ENCODE measurements at regions not wholly inside any gene's neighbourhood (a gene's known extent, or its start where the extent isn't known, plus 50 kb on each side); places are given as distances from the start of the nearest gene placed in this dataset.

- DNase-seq = no peak
These were observed 512.2 kb upstream of the VRK2 start for GRCh38 chr2:57534358-57534757.

GRCh38 chr2:57536535-57537231 is 509.9 kb upstream of the VRK2 start:
- no peak for DNase-seq

GRCh38 chr2:57539761-57540160 is 506.8 kb upstream of the VRK2 start:
- no peak for DNase-seq

GRCh38 chr2:57542081-57542480 is 504.5 kb upstream of the VRK2 start:
- DNase-seq = no peak

GRCh38 chr2:57543211-57543610 is 503.4 kb upstream of the VRK2 start:
- DNase-seq = no peak

GRCh38 chr2:57544624-57545023 is 502.0 kb upstream of the VRK2 start:
- DNase-seq = no peak

- no peak for DNase-seq
These were observed 500.1 kb upstream of the VRK2 start for GRCh38 chr2:57546478-57546877.

- no peak for DNase-seq
These were observed 496.9 kb upstream of the VRK2 start for GRCh38 chr2:57549642-57550102.

- DNase-seq = no peak
These were observed 495.7 kb upstream of the VRK2 start for GRCh38 chr2:57550912-57551311.

GRCh38 chr2:57552885-57553284 is 493.7 kb upstream of the VRK2 start:
- DNase-seq = no peak

GRCh38 chr2:57554348-57554747 is 492.3 kb upstream of the VRK2 start:
- DNase-seq = no peak

- DNase-seq = no peak
These were observed 488.3 kb upstream of the VRK2 start for GRCh38 chr2:57558312-57558711.

- DNase-seq = no peak
These were observed 484.1 kb upstream of the VRK2 start for GRCh38 chr2:57562495-57562894.

GRCh38 chr2:57563015-57563414 is 483.6 kb upstream of the VRK2 start:
- DNase-seq = no peak

GRCh38 chr2:57567245-57567644 is 479.4 kb upstream of the VRK2 start:
- no peak for DNase-seq

- no peak for DNase-seq
These were observed 477.2 kb upstream of the VRK2 start for GRCh38 chr2:57569396-57569795.

- no peak for DNase-seq
These were observed 475.6 kb upstream of the VRK2 start for GRCh38 chr2:57570961-57571360.

GRCh38 chr2:57575700-57576268 is 470.8 kb upstream of the VRK2 start:
- DNase-seq = no peak

GRCh38 chr2:57576983-57577382 is 469.6 kb upstream of the VRK2 start:
- DNase-seq = no peak

GRCh38 chr2:57597940-57598339 is 448.7 kb upstream of the VRK2 start:
- DNase-seq = no peak

GRCh38 chr2:57598551-57598950 is 448.1 kb upstream of the VRK2 start:
- no peak for DNase-seq

- no peak for DNase-seq
These were observed 443.9 kb upstream of the VRK2 start for GRCh38 chr2:57602733-57603132.

GRCh38 chr2:57614988-57615387 is 431.6 kb upstream of the VRK2 start:
- DNase-seq = no peak

- no peak for DNase-seq
These were observed 430.6 kb upstream of the VRK2 start for GRCh38 chr2:57615855-57616556.
